SK-N-SH (cell line): ENCODE measurements at regions not wholly inside any gene's neighbourhood (a gene's known extent, or its start where the extent isn't known, plus 50 kb on each side); places are given as distances from the start of the nearest gene placed in this dataset.

Source experiments
- EP300 ChIP-seq, 2 experiments: IDR thresholded peaks; 2 replicates each; pipeline versions ENCODE4 v1.4.0 to v1.6.1; 2012; ENCODE audit warnings: borderline replicate concordance in 1 of 2, low read depth in 1 of 2, low read length in 1 of 2
- MXI1 ChIP-seq: IDR thresholded peaks from 2 replicates; pipeline ENCODE4 v1.6.1; 2012; ENCODE audit warnings: mild to moderate bottlenecking, low read depth, low read length, improper control_type of control experiment
- POLR2AphosphoS5 ChIP-seq: IDR thresholded peaks from 2 replicates; pipeline ENCODE4 v1.6.1; 2012; ENCODE audit warnings: low read depth, low read length
- RCOR1 ChIP-seq: fragments of 150-350 bp; IDR thresholded peaks from 2 replicates; pipeline ENCODE4 v1.6.1; 2017; ENCODE audit warnings: antibody characterized with exemption, low read length
- RFX5 ChIP-seq: IDR thresholded peaks from 2 replicates; pipeline ENCODE4 v1.6.1; 2012; ENCODE audit warnings: mild to moderate bottlenecking, improper control_type of control experiment, low read length
- SIN3A ChIP-seq: IDR thresholded peaks from 2 replicates; pipeline ENCODE4 v1.6.1; 2012; ENCODE audit warnings: low read depth, mild to moderate bottlenecking, low read length, moderate library complexity, borderline replicate concordance
- SMC3 ChIP-seq: IDR thresholded peaks from 2 replicates; pipeline ENCODE4 v1.6.1; 2012; ENCODE audit warnings: low read depth, low read length, improper control_type of control experiment
- TEAD4 ChIP-seq: IDR thresholded peaks from 2 replicates; pipeline ENCODE4 v1.4.0; 2012; ENCODE audit warnings: mild to moderate bottlenecking, borderline replicate concordance; ENCODE audit not compliant: insufficient read depth
- YY1 ChIP-seq: IDR thresholded peaks from 2 replicates; pipeline ENCODE4 v1.4.0; 2012; ENCODE audit warnings: low read depth, mild to moderate bottlenecking
- TF ChIP-seq, protein P1 (sequence below): fragments of 200-600 bp; sonication (generic); IDR thresholded peaks from 2 replicates; pipeline ENCODE4 v1.6.1; 2017; ENCODE audit warnings: antibody characterized with exemption, mild to moderate bottlenecking, moderate library complexity
- TF ChIP-seq, protein P2 (sequence below): IDR thresholded peaks from 2 replicates; pipeline ENCODE4 v1.6.1; 2012; ENCODE audit warnings: mild to moderate bottlenecking, low read depth, low read length, moderate library complexity

DNA sequence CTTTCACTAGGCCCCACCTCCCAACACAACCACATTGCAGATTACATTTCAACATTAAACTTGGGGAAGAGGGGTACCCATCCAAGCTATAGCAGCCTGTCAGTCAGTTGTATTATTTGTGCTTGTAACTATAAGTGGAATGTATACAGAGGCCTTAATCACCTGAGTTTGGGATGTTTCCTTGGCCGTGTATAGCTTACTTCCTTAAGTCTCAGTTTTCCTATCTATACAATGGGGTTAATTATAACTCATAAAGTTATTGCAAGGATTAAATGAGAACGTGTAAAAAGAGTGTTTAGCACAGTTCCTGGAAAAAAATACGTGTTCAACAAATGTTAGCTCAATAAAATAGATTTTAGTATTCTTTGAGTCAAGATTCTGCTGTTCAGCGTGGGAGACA lies 165.5 kb upstream of the FAM20A start:
- TF ChIP-seq YY1 (no peak), SMC3 (no peak), RFX5 (no peak), EP300 (IDR thresholded peaks at IDR 0.05; ENCODE audit: borderline replicate concordance in 1 of 2, low read depth in 1 of 2, low read length in 1 of 2) (no peak), RCOR1 (no peak), MXI1 (no peak), SIN3A (no peak), TEAD4 (no peak), POLR2AphosphoS5 (no peak)
- TF ChIP-seq, protein P1, sequence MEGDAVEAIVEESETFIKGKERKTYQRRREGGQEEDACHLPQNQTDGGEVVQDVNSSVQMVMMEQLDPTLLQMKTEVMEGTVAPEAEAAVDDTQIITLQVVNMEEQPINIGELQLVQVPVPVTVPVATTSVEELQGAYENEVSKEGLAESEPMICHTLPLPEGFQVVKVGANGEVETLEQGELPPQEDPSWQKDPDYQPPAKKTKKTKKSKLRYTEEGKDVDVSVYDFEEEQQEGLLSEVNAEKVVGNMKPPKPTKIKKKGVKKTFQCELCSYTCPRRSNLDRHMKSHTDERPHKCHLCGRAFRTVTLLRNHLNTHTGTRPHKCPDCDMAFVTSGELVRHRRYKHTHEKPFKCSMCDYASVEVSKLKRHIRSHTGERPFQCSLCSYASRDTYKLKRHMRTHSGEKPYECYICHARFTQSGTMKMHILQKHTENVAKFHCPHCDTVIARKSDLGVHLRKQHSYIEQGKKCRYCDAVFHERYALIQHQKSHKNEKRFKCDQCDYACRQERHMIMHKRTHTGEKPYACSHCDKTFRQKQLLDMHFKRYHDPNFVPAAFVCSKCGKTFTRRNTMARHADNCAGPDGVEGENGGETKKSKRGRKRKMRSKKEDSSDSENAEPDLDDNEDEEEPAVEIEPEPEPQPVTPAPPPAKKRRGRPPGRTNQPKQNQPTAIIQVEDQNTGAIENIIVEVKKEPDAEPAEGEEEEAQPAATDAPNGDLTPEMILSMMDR, result no peak
- TF ChIP-seq, protein P2, sequence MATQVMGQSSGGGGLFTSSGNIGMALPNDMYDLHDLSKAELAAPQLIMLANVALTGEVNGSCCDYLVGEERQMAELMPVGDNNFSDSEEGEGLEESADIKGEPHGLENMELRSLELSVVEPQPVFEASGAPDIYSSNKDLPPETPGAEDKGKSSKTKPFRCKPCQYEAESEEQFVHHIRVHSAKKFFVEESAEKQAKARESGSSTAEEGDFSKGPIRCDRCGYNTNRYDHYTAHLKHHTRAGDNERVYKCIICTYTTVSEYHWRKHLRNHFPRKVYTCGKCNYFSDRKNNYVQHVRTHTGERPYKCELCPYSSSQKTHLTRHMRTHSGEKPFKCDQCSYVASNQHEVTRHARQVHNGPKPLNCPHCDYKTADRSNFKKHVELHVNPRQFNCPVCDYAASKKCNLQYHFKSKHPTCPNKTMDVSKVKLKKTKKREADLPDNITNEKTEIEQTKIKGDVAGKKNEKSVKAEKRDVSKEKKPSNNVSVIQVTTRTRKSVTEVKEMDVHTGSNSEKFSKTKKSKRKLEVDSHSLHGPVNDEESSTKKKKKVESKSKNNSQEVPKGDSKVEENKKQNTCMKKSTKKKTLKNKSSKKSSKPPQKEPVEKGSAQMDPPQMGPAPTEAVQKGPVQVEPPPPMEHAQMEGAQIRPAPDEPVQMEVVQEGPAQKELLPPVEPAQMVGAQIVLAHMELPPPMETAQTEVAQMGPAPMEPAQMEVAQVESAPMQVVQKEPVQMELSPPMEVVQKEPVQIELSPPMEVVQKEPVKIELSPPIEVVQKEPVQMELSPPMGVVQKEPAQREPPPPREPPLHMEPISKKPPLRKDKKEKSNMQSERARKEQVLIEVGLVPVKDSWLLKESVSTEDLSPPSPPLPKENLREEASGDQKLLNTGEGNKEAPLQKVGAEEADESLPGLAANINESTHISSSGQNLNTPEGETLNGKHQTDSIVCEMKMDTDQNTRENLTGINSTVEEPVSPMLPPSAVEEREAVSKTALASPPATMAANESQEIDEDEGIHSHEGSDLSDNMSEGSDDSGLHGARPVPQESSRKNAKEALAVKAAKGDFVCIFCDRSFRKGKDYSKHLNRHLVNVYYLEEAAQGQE, result no peak
